ENCODE measurements at regions not wholly inside any gene's neighbourhood (a gene's known extent, or its start where the extent isn't known, plus 50 kb on each side); places are given as distances from the start of the nearest gene placed in this dataset.

DNA sequence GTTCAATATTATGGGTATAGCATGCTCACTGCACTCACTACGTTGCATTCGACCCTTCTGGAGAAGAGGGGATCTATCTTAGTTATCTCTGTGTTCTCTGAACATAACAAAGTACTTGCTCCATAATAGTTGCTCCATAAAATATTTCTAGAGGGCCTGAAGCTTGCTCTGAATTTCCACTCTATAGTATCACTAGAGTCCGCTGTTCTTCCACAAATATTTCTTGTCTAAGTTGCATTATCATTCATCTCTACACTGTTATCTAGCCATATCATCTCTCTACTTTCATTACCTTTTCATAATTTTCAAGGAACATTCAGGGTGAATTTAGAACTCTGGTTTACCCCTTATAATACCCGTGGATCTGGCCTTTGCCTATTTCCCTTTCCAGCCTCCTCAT lies 246.1 kb upstream of the PDE3A start:
- H3K4me1 ChIP-seq (ENCODE audit: control insufficient read depth, insufficient read depth, low read length, poor library complexity, severe bottlenecking), result no peaks in the 10 kb centered on the region
- H3K27ac ChIP-seq (ENCODE audit: low read depth, low read length, severe bottlenecking), result no peak overlapping the region
- H3K9me3 ChIP-seq (ENCODE audit: control insufficient read depth, low read length), result no peaks in the 10 kb centered on the region
- no peaks in the 10 kb centered on the region for H3K36me3 ChIP-seq (ENCODE audit: control insufficient read depth, insufficient read depth, low read length)
- WGBS, 2 experiments (ENCODE audit: insufficient coverage in 2 of 2), result 82 to 90% methylated on average over 4 of the region's 4 CpGs
- no peak overlapping the region for H3K4me3 ChIP-seq (ENCODE audit: extremely low read depth, insufficient read depth, low read length, poor library complexity, severe bottlenecking)

DNA sequence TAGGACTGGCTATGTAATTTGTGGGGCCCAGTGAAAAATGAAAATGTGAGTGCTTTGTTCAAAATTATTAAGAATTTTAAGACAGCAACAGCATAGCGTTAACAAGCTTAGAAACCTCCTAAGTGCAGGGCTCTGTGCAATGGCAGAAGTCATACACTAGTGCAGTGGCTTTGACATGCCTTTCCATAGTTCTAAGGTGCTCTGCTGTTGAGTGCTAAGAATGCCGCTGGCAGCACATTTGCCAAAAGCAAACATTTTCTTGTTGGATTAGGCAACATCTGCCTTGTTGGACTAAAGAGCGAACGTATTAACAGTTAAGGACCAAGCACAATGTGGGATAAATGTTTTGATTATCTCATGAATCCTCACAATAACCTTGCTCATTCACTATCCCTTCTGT lies 244.9 kb upstream of the PDE3A start:
- WGBS, 2 experiments (ENCODE audit: insufficient coverage in 2 of 2), result 97 to 100% methylated on average over 2 to 4 of the region's 4 CpGs
- Histone ChIP-seq H3K4me1 (ENCODE audit: control insufficient read depth, insufficient read depth, low read length, poor library complexity, severe bottlenecking) (no peaks in the 10 kb centered on the region), H3K9me3 (ENCODE audit: control insufficient read depth, low read length) (no peaks in the 10 kb centered on the region), H3K36me3 (ENCODE audit: control insufficient read depth, insufficient read depth, low read length) (no peaks in the 10 kb centered on the region), H3K4me3 (ENCODE audit: extremely low read depth, insufficient read depth, low read length, poor library complexity, severe bottlenecking) (no peak overlapping the region), H3K27ac (ENCODE audit: low read depth, low read length, severe bottlenecking) (no peak overlapping the region)

DNA sequence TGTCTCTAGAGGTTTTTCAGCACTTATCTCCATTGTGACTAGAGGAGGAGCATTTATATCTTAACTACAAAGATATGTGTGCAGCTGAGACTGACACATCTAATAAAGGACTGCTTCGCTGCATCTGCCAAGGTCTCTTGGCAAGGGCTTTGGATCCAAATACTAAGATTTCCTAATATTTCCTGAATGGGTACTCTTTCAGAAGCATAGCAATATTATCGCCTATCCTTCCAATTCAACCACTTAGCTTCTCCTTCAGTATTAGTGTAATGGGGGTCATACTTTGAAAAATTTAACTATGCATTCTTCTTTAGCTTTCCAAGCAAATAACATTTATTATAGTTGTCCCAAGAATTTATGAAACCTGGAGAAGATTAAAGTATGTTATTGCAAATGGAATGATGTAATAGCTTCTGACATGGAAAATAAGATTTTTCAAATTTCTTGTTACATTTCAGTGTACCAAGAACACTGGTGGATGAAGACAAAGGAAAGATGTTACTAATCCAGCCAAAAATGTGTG lies 243.0 kb upstream of the PDE3A start:
- Histone ChIP-seq H3K4me1 (ENCODE audit: control insufficient read depth, insufficient read depth, low read length, poor library complexity, severe bottlenecking) (no peaks in the 10 kb centered on the region), H3K27ac (ENCODE audit: low read depth, low read length, severe bottlenecking) (no peak overlapping the region), H3K36me3 (ENCODE audit: control insufficient read depth, insufficient read depth, low read length) (no peaks in the 10 kb centered on the region), H3K9me3 (ENCODE audit: control insufficient read depth, low read length) (no peaks in the 10 kb centered on the region), H3K4me3 (ENCODE audit: extremely low read depth, insufficient read depth, low read length, poor library complexity, severe bottlenecking) (no peak overlapping the region)
- WGBS, 2 experiments (ENCODE audit: insufficient coverage in 2 of 2), result 78% methylated on average over 1 of the region's 2 CpGs; no CpG with 5 or more reads in 1 of the 2 experiments

DNA sequence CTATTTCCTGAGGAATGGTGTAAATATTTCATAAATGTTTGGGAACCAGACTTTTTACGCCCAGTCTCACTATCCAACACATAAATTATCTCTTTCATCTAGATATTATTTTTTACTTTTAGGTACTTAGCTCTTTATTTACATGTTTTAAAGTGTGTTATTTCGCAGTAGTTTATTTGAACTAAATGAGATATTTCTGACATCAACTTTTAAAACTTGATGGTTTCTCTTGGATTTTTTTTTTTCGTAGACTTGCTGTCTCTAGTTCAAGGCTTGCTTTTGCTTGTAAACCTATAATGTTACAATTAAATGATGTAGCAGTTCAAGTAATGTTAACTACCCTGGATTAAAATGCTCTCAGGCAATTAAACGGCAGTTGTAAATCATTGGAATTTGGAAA lies 241.7 kb upstream of the PDE3A start:
- no peak overlapping the region for H3K27ac ChIP-seq (ENCODE audit: low read depth, low read length, severe bottlenecking)
- 85 to 100% methylated on average over 1 of the region's 4 CpGs for WGBS, 2 experiments (ENCODE audit: insufficient coverage in 2 of 2)
- no peaks in the 10 kb centered on the region for H3K9me3 ChIP-seq (ENCODE audit: control insufficient read depth, low read length)
- no peaks in the 10 kb centered on the region for H3K36me3 ChIP-seq (ENCODE audit: control insufficient read depth, insufficient read depth, low read length)
- H3K4me3 ChIP-seq (ENCODE audit: extremely low read depth, insufficient read depth, low read length, poor library complexity, severe bottlenecking), result no peak overlapping the region
- no peaks in the 10 kb centered on the region for H3K4me1 ChIP-seq (ENCODE audit: control insufficient read depth, insufficient read depth, low read length, poor library complexity, severe bottlenecking)

GRCh38 chr12:20127413-20127812 lies 240.9 kb upstream of the PDE3A start:
- H3K4me3 ChIP-seq (ENCODE audit: extremely low read depth, insufficient read depth, low read length, poor library complexity, severe bottlenecking), result no peak overlapping the region
- H3K27ac ChIP-seq (ENCODE audit: low read depth, low read length, severe bottlenecking), result no peak overlapping the region
- 100% methylated on average over 1 of the region's 2 CpGs; no CpG with 5 or more reads in 1 of the 2 experiments for WGBS, 2 experiments (ENCODE audit: insufficient coverage in 2 of 2)
- H3K9me3 ChIP-seq (ENCODE audit: control insufficient read depth, low read length), result no peaks in the 10 kb centered on the region
- no peaks in the 10 kb centered on the region for H3K36me3 ChIP-seq (ENCODE audit: control insufficient read depth, insufficient read depth, low read length)
- H3K4me1 ChIP-seq (ENCODE audit: control insufficient read depth, insufficient read depth, low read length, poor library complexity, severe bottlenecking), result no peaks in the 10 kb centered on the region

DNA sequence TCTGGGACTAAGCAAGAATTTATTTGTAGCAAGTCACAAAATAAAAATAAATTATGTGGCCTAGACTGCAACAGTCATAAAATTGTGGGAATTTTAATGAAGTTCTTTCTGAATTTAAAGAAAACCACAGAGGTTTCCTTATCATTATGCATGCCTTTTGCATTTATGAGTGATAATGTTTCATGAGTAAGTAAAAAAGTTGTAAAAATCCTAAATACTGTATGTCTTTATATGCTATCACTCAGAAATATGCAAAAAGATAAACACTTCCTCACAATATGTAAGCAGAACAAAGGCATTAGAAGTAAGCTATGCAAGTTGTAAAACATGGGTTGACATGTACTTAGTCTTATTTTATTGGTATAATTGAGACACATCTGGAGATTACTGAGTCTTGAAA lies 239.4 kb upstream of the PDE3A start:
- Histone ChIP-seq H3K27ac (ENCODE audit: low read depth, low read length, severe bottlenecking) (no peak overlapping the region), H3K36me3 (ENCODE audit: control insufficient read depth, insufficient read depth, low read length) (no peaks in the 10 kb centered on the region), H3K4me3 (ENCODE audit: extremely low read depth, insufficient read depth, low read length, poor library complexity, severe bottlenecking) (no peak overlapping the region), H3K9me3 (ENCODE audit: control insufficient read depth, low read length) (no peaks in the 10 kb centered on the region), H3K4me1 (ENCODE audit: control insufficient read depth, insufficient read depth, low read length, poor library complexity, severe bottlenecking) (no peaks in the 10 kb centered on the region)

DNA sequence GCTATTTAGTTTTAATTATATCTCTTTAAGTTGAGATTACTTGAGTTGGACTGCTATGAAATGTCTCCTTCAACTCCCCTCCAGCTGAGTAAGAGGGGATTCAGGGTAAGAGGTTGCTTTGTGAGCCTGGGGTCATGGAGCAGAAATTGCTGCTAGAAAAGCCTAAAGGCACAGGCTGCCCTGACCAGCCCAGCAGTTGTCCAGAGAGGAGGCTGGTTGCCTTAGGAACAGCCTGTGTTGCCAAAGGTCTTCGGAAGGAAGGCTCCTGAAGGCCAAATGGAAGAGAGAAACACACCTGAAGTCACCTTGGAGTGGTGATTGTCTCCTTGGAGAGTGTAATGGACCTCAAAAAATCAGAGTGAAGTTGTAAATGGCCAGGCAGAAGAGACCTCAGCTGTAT lies 235.5 kb upstream of the PDE3A start:
- Histone ChIP-seq H3K27ac (ENCODE audit: low read depth, low read length, severe bottlenecking) (no peak overlapping the region), H3K36me3 (ENCODE audit: control insufficient read depth, insufficient read depth, low read length) (no peaks in the 10 kb centered on the region), H3K4me1 (ENCODE audit: control insufficient read depth, insufficient read depth, low read length, poor library complexity, severe bottlenecking) (no peaks in the 10 kb centered on the region), H3K9me3 (ENCODE audit: control insufficient read depth, low read length) (no peaks in the 10 kb centered on the region), H3K4me3 (ENCODE audit: extremely low read depth, insufficient read depth, low read length, poor library complexity, severe bottlenecking) (no peak overlapping the region)
- 78 to 100% methylated on average over 1 of the region's 1 CpG for WGBS, 2 experiments (ENCODE audit: insufficient coverage in 2 of 2)

DNA sequence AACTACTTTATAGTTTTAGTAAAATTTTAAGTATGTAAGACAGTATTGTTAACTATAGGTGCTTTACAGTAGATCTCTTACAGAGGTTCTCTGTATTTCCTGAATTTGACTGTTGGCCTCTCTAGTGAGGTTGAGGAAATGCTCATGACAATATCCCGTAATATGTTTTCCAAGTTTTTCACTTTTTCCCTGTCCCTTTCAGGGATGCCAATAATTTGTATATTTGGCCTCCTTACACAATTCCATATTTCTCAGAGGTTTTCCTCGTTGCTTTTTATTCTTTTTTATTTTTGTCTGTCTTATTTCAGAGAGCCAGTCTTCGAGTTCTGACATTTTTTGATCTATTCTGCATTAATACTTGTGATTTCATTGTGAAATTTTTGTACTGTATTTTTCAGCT lies 233.7 kb upstream of the PDE3A start:
- no peak overlapping the region for H3K27ac ChIP-seq (ENCODE audit: low read depth, low read length, severe bottlenecking)
- no peaks in the 10 kb centered on the region for H3K36me3 ChIP-seq (ENCODE audit: control insufficient read depth, insufficient read depth, low read length)
- no peaks in the 10 kb centered on the region for H3K4me1 ChIP-seq (ENCODE audit: control insufficient read depth, insufficient read depth, low read length, poor library complexity, severe bottlenecking)
- no peaks in the 10 kb centered on the region for H3K9me3 ChIP-seq (ENCODE audit: control insufficient read depth, low read length)
- no peak overlapping the region for H3K4me3 ChIP-seq (ENCODE audit: extremely low read depth, insufficient read depth, low read length, poor library complexity, severe bottlenecking)
- WGBS, 2 experiments (ENCODE audit: insufficient coverage in 2 of 2), result 80 to 83% methylated on average over 1 of the region's 3 CpGs

- no peaks in the 10 kb centered on the region for H3K4me1 ChIP-seq (ENCODE audit: control insufficient read depth, insufficient read depth, low read length, poor library complexity, severe bottlenecking)
- no peak overlapping the region for H3K27ac ChIP-seq (ENCODE audit: low read depth, low read length, severe bottlenecking)
- H3K4me3 ChIP-seq (ENCODE audit: extremely low read depth, insufficient read depth, low read length, poor library complexity, severe bottlenecking), result no peak overlapping the region
- 94 to 100% methylated on average over 2 to 3 of the region's 3 CpGs for WGBS, 2 experiments (ENCODE audit: insufficient coverage in 2 of 2)
- no peaks in the 10 kb centered on the region for H3K9me3 ChIP-seq (ENCODE audit: control insufficient read depth, low read length)
- H3K36me3 ChIP-seq (ENCODE audit: control insufficient read depth, insufficient read depth, low read length), result no peaks in the 10 kb centered on the region
These were observed 227.6 kb upstream of the PDE3A start for GRCh38 chr12:20140751-20141150.

DNA sequence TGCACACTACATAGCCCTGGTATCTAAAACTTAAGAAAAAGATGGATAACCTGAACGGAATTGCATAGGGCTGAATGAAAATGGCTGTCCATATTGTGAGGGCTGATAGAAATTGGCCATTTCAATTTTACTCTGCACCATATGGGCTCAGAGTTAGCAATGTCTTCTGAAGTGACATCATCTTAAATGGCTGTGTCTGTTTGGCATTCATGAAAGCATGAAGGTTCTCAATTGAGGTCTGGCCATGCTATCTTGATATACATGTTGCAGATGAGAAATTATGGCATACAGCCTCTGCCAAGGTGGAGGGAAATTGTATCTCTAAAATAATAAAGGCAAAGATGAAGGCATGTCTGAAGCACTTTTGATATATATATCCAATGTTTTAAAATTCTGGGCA lies 226.0 kb upstream of the PDE3A start:
- no peak overlapping the region for H3K27ac ChIP-seq (ENCODE audit: low read depth, low read length, severe bottlenecking)
- H3K36me3 ChIP-seq (ENCODE audit: control insufficient read depth, insufficient read depth, low read length), result no peaks in the 10 kb centered on the region
- H3K4me1 ChIP-seq (ENCODE audit: control insufficient read depth, insufficient read depth, low read length, poor library complexity, severe bottlenecking), result no peaks in the 10 kb centered on the region
- H3K4me3 ChIP-seq (ENCODE audit: extremely low read depth, insufficient read depth, low read length, poor library complexity, severe bottlenecking), result no peak overlapping the region
- 100% methylated on average over 1 of the region's 1 CpG; no CpG with 5 or more reads in 1 of the 2 experiments for WGBS, 2 experiments (ENCODE audit: insufficient coverage in 2 of 2)
- no peaks in the 10 kb centered on the region for H3K9me3 ChIP-seq (ENCODE audit: control insufficient read depth, low read length)

GRCh38 chr12:20142956-20143355 lies 225.4 kb upstream of the PDE3A start:
- whole genome bisulfite sequencing, 2 experiments (ENCODE audit: insufficient coverage in 2 of 2), result 59 to 61% methylated on average over 3 of the region's 3 CpGs
- Histone ChIP-seq H3K27ac (ENCODE audit: low read depth, low read length, severe bottlenecking) (no peak overlapping the region), H3K4me3 (ENCODE audit: extremely low read depth, insufficient read depth, low read length, poor library complexity, severe bottlenecking) (no peak overlapping the region), H3K36me3 (ENCODE audit: control insufficient read depth, insufficient read depth, low read length) (no peaks in the 10 kb centered on the region), H3K9me3 (ENCODE audit: control insufficient read depth, low read length) (no peaks in the 10 kb centered on the region), H3K4me1 (ENCODE audit: control insufficient read depth, insufficient read depth, low read length, poor library complexity, severe bottlenecking) (no peaks in the 10 kb centered on the region)
